ENCODE measurements at regions not wholly inside any gene's neighbourhood (a gene's known extent, or its start where the extent isn't known, plus 50 kb on each side); places are given as distances from the start of the nearest gene placed in this dataset.
A peak's percentile ranks its signal among the peaks of the same experiment; 100 is the strongest.
"Not testable (repeated sequence)": the region's sequence is repeated elsewhere in the genome, so short reads cannot be mapped to it uniquely, and the experiment has no call there.

- not testable (repeated sequence) for H3K9me3 ChIP-seq (ENCODE audit: control insufficient read depth, low read length); H3K4me3 ChIP-seq (ENCODE audit: insufficient read depth, low read depth, low read length); H3K4me1 ChIP-seq (ENCODE audit: control insufficient read depth, insufficient read depth, low read length); H3K27ac ChIP-seq (ENCODE audit: insufficient read depth, low read depth, low read length, poor library complexity, severe bottlenecking); H3K36me3 ChIP-seq (ENCODE audit: control insufficient read depth, insufficient read depth, low read length); H3K27me3 ChIP-seq (ENCODE audit: control insufficient read depth, insufficient read depth, low read length, poor library complexity, severe bottlenecking)
- 98 to 100% methylated on average over 3 to 6 of the region's 16 CpGs for WGBS, 2 experiments
Measured at GRCh38 chrX:153266140-153266539, 55.4 kb downstream of the PNMA6F start.

- H3K4me1 ChIP-seq (ENCODE audit: control insufficient read depth, insufficient read depth, low read length); H3K27ac ChIP-seq (ENCODE audit: insufficient read depth, low read depth, low read length, poor library complexity, severe bottlenecking); H3K9me3 ChIP-seq (ENCODE audit: control insufficient read depth, low read length); H3K4me3 ChIP-seq (ENCODE audit: insufficient read depth, low read depth, low read length); H3K36me3 ChIP-seq (ENCODE audit: control insufficient read depth, insufficient read depth, low read length); H3K27me3 ChIP-seq (ENCODE audit: control insufficient read depth, insufficient read depth, low read length, poor library complexity, severe bottlenecking): not testable (repeated sequence)
- no CpG with 5 or more reads among the region's 4 CpGs for WGBS, 2 experiments
Measured at GRCh38 chrX:153260468-153260867, 61.1 kb downstream of the PNMA6F start.

- H3K4me1 ChIP-seq (ENCODE audit: control insufficient read depth, insufficient read depth, low read length); H3K27me3 ChIP-seq (ENCODE audit: control insufficient read depth, insufficient read depth, low read length, poor library complexity, severe bottlenecking); H3K36me3 ChIP-seq (ENCODE audit: control insufficient read depth, insufficient read depth, low read length); H3K27ac ChIP-seq (ENCODE audit: insufficient read depth, low read depth, low read length, poor library complexity, severe bottlenecking); H3K9me3 ChIP-seq (ENCODE audit: control insufficient read depth, low read length); H3K4me3 ChIP-seq (ENCODE audit: insufficient read depth, low read depth, low read length): not testable (repeated sequence)
- WGBS, 2 experiments = no CpG with 5 or more reads among the region's 7 CpGs
Measured at GRCh38 chrX:153253239-153253638, 68.3 kb downstream of the PNMA6F start.

GRCh38 chrX:153252378-153253129 lies 69.0 kb downstream of the PNMA6F start:
- H3K36me3 ChIP-seq (ENCODE audit: control insufficient read depth, insufficient read depth, low read length); H3K27me3 ChIP-seq (ENCODE audit: control insufficient read depth, insufficient read depth, low read length, poor library complexity, severe bottlenecking); H3K9me3 ChIP-seq (ENCODE audit: control insufficient read depth, low read length); H3K27ac ChIP-seq (ENCODE audit: insufficient read depth, low read depth, low read length, poor library complexity, severe bottlenecking); H3K4me1 ChIP-seq (ENCODE audit: control insufficient read depth, insufficient read depth, low read length); H3K4me3 ChIP-seq (ENCODE audit: insufficient read depth, low read depth, low read length): not testable (repeated sequence)
- 90 to 100% methylated on average over 3 of the region's 20 CpGs for WGBS, 2 experiments

- not testable (repeated sequence) for H3K4me1 ChIP-seq (ENCODE audit: control insufficient read depth, insufficient read depth, low read length); H3K9me3 ChIP-seq (ENCODE audit: control insufficient read depth, low read length); H3K36me3 ChIP-seq (ENCODE audit: control insufficient read depth, insufficient read depth, low read length); H3K4me3 ChIP-seq (ENCODE audit: insufficient read depth, low read depth, low read length); H3K27me3 ChIP-seq (ENCODE audit: control insufficient read depth, insufficient read depth, low read length, poor library complexity, severe bottlenecking); H3K27ac ChIP-seq (ENCODE audit: insufficient read depth, low read depth, low read length, poor library complexity, severe bottlenecking)
- 88 to 100% methylated on average over 2 of the region's 12 CpGs for WGBS, 2 experiments
Measured at GRCh38 chrX:153251952-153252351, 69.6 kb downstream of the PNMA6F start.

GRCh38 chrX:153250762-153251161 lies 70.8 kb downstream of the PNMA6F start:
- H3K9me3 ChIP-seq (ENCODE audit: control insufficient read depth, low read length); H3K36me3 ChIP-seq (ENCODE audit: control insufficient read depth, insufficient read depth, low read length); H3K27ac ChIP-seq (ENCODE audit: insufficient read depth, low read depth, low read length, poor library complexity, severe bottlenecking); H3K4me3 ChIP-seq (ENCODE audit: insufficient read depth, low read depth, low read length); H3K4me1 ChIP-seq (ENCODE audit: control insufficient read depth, insufficient read depth, low read length); H3K27me3 ChIP-seq (ENCODE audit: control insufficient read depth, insufficient read depth, low read length, poor library complexity, severe bottlenecking): not testable (repeated sequence)
- WGBS, 2 experiments = no CpG with 5 or more reads among the region's 1 CpG

GRCh38 chrX:153245288-153245731 lies 66.2 kb downstream of the MAGEA1 start:
- Histone ChIP-seq H3K36me3 (ENCODE audit: control insufficient read depth, insufficient read depth, low read length) (no peaks in the 10 kb centered on the region), H3K27me3 (ENCODE audit: control insufficient read depth, insufficient read depth, low read length, poor library complexity, severe bottlenecking) (no peaks in the 10 kb centered on the region), H3K4me3 (ENCODE audit: insufficient read depth, low read depth, low read length) (peak overlapping the region; percentile 26), H3K27ac (ENCODE audit: insufficient read depth, low read depth, low read length, poor library complexity, severe bottlenecking) (peak overlapping the region; percentile 79), H3K4me1 (ENCODE audit: control insufficient read depth, insufficient read depth, low read length) (no peaks in the 10 kb centered on the region), H3K9me3 (ENCODE audit: control insufficient read depth, low read length) (no peaks in the 10 kb centered on the region)
- 3 to 8% methylated on average over 4 of the region's 4 CpGs for WGBS, 2 experiments

GRCh38 chrX:153244767-153245166 lies 65.7 kb downstream of the MAGEA1 start:
- H3K4me1 ChIP-seq (ENCODE audit: control insufficient read depth, insufficient read depth, low read length) = no peaks in the 10 kb centered on the region
- H3K36me3 ChIP-seq (ENCODE audit: control insufficient read depth, insufficient read depth, low read length) = no peaks in the 10 kb centered on the region
- H3K27ac ChIP-seq (ENCODE audit: insufficient read depth, low read depth, low read length, poor library complexity, severe bottlenecking) = no peak overlapping the region
- H3K9me3 ChIP-seq (ENCODE audit: control insufficient read depth, low read length) = no peaks in the 10 kb centered on the region
- no peaks in the 10 kb centered on the region for H3K27me3 ChIP-seq (ENCODE audit: control insufficient read depth, insufficient read depth, low read length, poor library complexity, severe bottlenecking)
- 72 to 75% methylated on average over 4 to 5 of the region's 5 CpGs for WGBS, 2 experiments
- H3K4me3 ChIP-seq (ENCODE audit: insufficient read depth, low read depth, low read length) = peak overlapping the region; percentile 26

- WGBS, 2 experiments = 77 to 91% methylated on average over 2 of the region's 2 CpGs
- no peaks in the 10 kb centered on the region for H3K9me3 ChIP-seq (ENCODE audit: control insufficient read depth, low read length)
- no peaks in the 10 kb centered on the region for H3K36me3 ChIP-seq (ENCODE audit: control insufficient read depth, insufficient read depth, low read length)
- H3K27ac ChIP-seq (ENCODE audit: insufficient read depth, low read depth, low read length, poor library complexity, severe bottlenecking) = no peak overlapping the region
- no peaks in the 10 kb centered on the region for H3K4me1 ChIP-seq (ENCODE audit: control insufficient read depth, insufficient read depth, low read length)
- H3K27me3 ChIP-seq (ENCODE audit: control insufficient read depth, insufficient read depth, low read length, poor library complexity, severe bottlenecking) = no peaks in the 10 kb centered on the region
- H3K4me3 ChIP-seq (ENCODE audit: insufficient read depth, low read depth, low read length) = no peak overlapping the region
Measured at GRCh38 chrX:153238361-153238760, 59.3 kb downstream of the MAGEA1 start.

Measured in ectodermal cell (in vitro differentiated cells).